HG02938 (cell line): ENCODE measurements at regions not wholly inside any gene's neighbourhood (a gene's known extent, or its start where the extent isn't known, plus 50 kb on each side); places are given as distances from the start of the nearest gene placed in this dataset.
"Not testable (repeated sequence)": the region's sequence is repeated elsewhere in the genome, so short reads cannot be mapped to it uniquely, and the experiment has no call there.

Experiments
- ATAC-seq: cut with Tn5 transposase; IDR thresholded peaks from one replicate; pipeline ENCODE4 v1.9.1; 2021; ENCODE audit warnings: mild to moderate bottlenecking, moderate library complexity; ENCODE audit not compliant: unreplicated experiment

GRCh38 chr13:70817576-70817975, 709.3 kb upstream of the KLHL1 start:
- no peak for ATAC-seq

GRCh38 chr13:70816853-70817252, 708.6 kb upstream of the KLHL1 start:
- no peak for ATAC-seq

- ATAC-seq: no peak
Measured at GRCh38 chr13:70814684-70815083, 706.4 kb upstream of the KLHL1 start.

- ATAC-seq: no peak
Measured at GRCh38 chr13:70812481-70812880, 704.2 kb upstream of the KLHL1 start.

- ATAC-seq: no peak
Measured at GRCh38 chr13:70809588-70809987, 701.3 kb upstream of the KLHL1 start.

- no peak for ATAC-seq
Measured at GRCh38 chr13:70798385-70798784, 690.1 kb upstream of the KLHL1 start.

- ATAC-seq: no peak
Measured at GRCh38 chr13:70795484-70795883, 687.2 kb upstream of the KLHL1 start.

- no peak for ATAC-seq
Measured at GRCh38 chr13:70792121-70792520, 683.9 kb upstream of the KLHL1 start.

- ATAC-seq: no peak
Measured at GRCh38 chr13:70789751-70790150, 681.5 kb upstream of the KLHL1 start.

- ATAC-seq: no peak
Measured at GRCh38 chr13:70788074-70788473, 679.8 kb upstream of the KLHL1 start.

GRCh38 chr13:70784207-70784989, 676.1 kb upstream of the KLHL1 start:
- no peak for ATAC-seq

GRCh38 chr13:70769817-70770216, 661.6 kb upstream of the KLHL1 start:
- no peak for ATAC-seq

GRCh38 chr13:70758932-70759331, 650.7 kb upstream of the KLHL1 start:
- no peak for ATAC-seq

- ATAC-seq: no peak
Measured at GRCh38 chr13:70756088-70756487, 647.8 kb upstream of the KLHL1 start.

GRCh38 chr13:70755456-70755855, 647.2 kb upstream of the KLHL1 start:
- no peak for ATAC-seq

GRCh38 chr13:70747262-70747661, 639.0 kb upstream of the KLHL1 start:
- no peak for ATAC-seq

- ATAC-seq: not testable (repeated sequence)
Measured at GRCh38 chr13:70746469-70746868, 638.2 kb upstream of the KLHL1 start.

- no peak for ATAC-seq
Measured at GRCh38 chr13:70736622-70737317, 628.5 kb upstream of the KLHL1 start.

GRCh38 chr13:70732611-70733010, 624.4 kb upstream of the KLHL1 start:
- ATAC-seq: no peak

GRCh38 chr13:70729369-70729768, 621.1 kb upstream of the KLHL1 start:
- ATAC-seq: no peak

- ATAC-seq: no peak
Measured at GRCh38 chr13:70723732-70724131, 615.5 kb upstream of the KLHL1 start.

GRCh38 chr13:70720386-70720785, 612.1 kb upstream of the KLHL1 start:
- no peak for ATAC-seq
